Muscle layer of duodenum (tissue), 2 donors: ENCODE measurements at regions not wholly inside any gene's neighbourhood (a gene's known extent, or its start where the extent isn't known, plus 50 kb on each side); places are given as distances from the start of the nearest gene placed in this dataset.

Experiments used
- H3K27ac ChIP-seq: one replicate; pipeline ENCODE4 v1.7.0; 2013; ENCODE audit warnings: mild to moderate bottlenecking, low read length
- H3K27me3 ChIP-seq: one replicate; pipeline ENCODE4 v1.7.0; 2013; ENCODE audit warnings: low read depth, mild to moderate bottlenecking, control low read depth, low read length
- H3K36me3 ChIP-seq, 2 donors: one replicate each; pipeline ENCODE4 v1.7.0; 2013; ENCODE audit warnings: low read length in 2 of 2, control low read depth in 1 of 2, mild to moderate bottlenecking in 1 of 2; ENCODE audit not compliant: insufficient read depth in 2 of 2, control insufficient read depth in 1 of 2
- H3K4me1 ChIP-seq, 2 donors: one replicate each; pipeline ENCODE4 v1.7.0; 2013; ENCODE audit warnings: low read length in 2 of 2, mild to moderate bottlenecking in 2 of 2, control low read depth in 1 of 2, moderate library complexity in 1 of 2; ENCODE audit not compliant: insufficient read depth in 2 of 2, control insufficient read depth in 1 of 2
- H3K4me3 ChIP-seq, 2 donors: one replicate each; pipeline ENCODE4 v1.7.0; 2013; ENCODE audit warnings: low read length in 2 of 2, low read depth in 1 of 2, mild to moderate bottlenecking in 1 of 2
- H3K9me3 ChIP-seq, 2 donors: one replicate each; pipeline ENCODE4 v1.7.0; 2013; ENCODE audit warnings: low read length in 2 of 2, control low read depth in 1 of 2, mild to moderate bottlenecking in 1 of 2; ENCODE audit not compliant: control insufficient read depth in 1 of 2
- donor health status: healthy.

DNA sequence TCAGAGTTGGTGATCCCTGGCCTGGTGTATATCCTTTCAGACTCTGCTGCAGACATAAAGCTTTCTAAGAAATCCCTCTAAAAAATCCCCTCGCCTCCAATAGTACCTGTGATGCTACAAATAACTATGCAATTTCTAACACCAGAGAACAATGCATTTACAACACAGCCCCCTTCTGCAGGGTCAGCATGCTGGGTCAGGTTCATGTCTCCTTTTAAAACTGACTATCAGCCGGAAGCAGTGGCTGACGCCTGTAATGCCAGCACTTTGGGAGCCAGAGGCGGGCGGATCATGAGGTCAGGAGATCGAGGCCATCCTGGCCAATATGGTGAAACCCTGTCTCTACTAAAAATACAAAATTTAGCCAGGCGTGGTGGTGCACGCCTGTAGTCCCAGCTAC is 77.0 kb upstream of the SPATA12 start:
- Histone ChIP-seq H3K36me3 (no peaks in the 10 kb centered on the region), H3K27me3 (no peaks in the 10 kb centered on the region), H3K27ac (no peak overlapping the region), H3K9me3 (no peaks in the 10 kb centered on the region), H3K4me3 (no peak overlapping the region), H3K4me1 (peaks cover 0 to 10% of the 10 kb centered on the region in 2 donors)

DNA sequence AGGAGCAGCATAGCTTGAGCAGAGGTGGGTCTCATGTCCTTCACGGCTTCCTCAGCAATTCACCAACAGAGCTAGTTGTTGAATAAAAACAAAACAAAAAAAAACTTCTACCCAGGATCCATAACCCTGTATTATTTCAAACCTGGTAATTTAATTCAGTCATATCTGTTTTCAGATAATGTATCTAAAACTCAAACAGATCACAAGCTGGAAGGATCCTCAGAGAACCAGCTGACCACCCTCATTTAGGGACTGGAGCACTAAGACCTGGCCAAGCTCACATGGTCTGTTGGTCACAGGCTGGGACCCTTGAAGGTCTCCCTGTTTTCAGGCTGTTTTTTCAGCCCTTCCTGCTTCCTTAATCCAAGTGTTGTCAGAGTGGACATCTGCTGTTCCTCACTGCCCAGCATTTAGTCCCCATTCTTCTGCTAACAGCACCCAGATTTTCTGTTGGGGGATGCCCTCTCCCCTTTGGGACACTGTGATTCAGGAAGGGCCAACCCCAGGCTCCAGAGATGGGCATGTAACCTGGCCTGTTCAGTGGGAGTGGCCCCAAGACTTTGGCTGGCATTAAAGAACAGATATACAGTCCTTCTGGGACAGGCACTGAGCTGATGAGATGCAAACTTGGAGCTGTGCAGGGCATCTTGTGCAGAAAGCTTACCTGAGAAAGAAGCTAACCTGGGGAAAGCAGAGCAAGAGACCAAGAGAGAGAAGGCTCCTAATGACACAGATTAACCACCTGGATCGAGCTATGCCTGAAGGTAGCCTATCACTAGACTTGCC is 78.8 kb upstream of the SPATA12 start:
- Histone ChIP-seq H3K4me1 (peaks cover 0 to 6% of the 10 kb centered on the region in 2 donors), H3K9me3 (no peaks in the 10 kb centered on the region), H3K36me3 (no peaks in the 10 kb centered on the region), H3K27ac (no peak overlapping the region), H3K4me3 (no peak overlapping the region), H3K27me3 (no peaks in the 10 kb centered on the region)

DNA sequence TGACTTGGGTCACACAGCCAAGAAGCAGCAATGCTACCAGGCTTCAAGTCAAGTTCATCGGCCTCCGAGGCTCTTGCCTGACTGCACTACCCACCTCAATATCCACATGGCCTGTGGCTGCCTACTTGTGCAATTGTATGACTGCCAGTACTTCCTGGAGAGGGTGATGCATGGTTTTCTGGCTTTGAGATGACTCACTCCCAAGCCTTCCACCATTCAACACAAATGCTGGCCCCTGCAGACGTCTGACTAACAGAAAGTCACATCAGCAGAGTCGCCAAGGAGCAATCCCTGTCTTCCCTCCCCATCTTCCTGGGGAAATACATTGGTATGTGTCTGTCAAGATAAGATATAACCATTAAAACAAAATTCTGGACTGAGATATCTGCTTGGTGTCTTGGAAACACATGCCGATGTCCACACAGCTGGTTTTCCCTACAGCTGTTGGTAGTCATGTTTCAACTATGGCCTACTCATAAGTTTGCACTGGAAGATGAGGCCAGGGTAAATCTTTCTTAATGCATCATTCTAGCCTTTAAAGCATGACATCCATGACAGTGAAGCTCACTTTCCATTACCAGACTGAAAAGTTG is 79.6 kb upstream of the SPATA12 start:
- Histone ChIP-seq H3K4me1 (peaks cover 0 to 6% of the 10 kb centered on the region in 2 donors), H3K4me3 (no peak overlapping the region), H3K27me3 (no peaks in the 10 kb centered on the region), H3K9me3 (no peaks in the 10 kb centered on the region), H3K36me3 (no peaks in the 10 kb centered on the region), H3K27ac (no peak overlapping the region)

GRCh38 chr3:56980243-56980642 is 80.2 kb upstream of the SPATA12 start:
- Histone ChIP-seq H3K4me1 (no peaks in the 10 kb centered on the region), H3K4me3 (no peak overlapping the region), H3K9me3 (no peaks in the 10 kb centered on the region), H3K36me3 (no peaks in the 10 kb centered on the region), H3K27me3 (no peaks in the 10 kb centered on the region), H3K27ac (no peak overlapping the region)

DNA sequence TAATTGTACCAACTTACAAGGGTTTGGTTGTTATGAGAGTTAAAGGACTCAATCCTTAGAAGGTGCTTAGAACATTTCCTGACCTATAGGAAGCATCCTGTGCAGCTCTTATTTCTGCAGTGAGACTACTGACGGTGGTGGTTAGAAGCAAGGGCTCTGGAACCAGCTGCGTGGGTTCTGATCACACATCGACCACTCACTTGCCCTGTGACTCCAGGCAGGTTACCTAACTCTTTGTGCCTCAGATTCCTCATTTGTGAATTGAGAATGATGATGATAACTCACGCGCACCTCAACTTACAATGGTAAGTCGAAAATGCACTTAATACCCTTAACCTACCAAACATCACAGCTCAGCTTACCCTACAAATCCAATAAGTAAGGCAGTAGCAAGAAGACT is 80.7 kb upstream of the SPATA12 start:
- Histone ChIP-seq H3K4me1 (no peaks in the 10 kb centered on the region), H3K9me3 (no peaks in the 10 kb centered on the region), H3K4me3 (no peak overlapping the region), H3K27ac (no peak overlapping the region), H3K36me3 (no peaks in the 10 kb centered on the region), H3K27me3 (no peaks in the 10 kb centered on the region)

DNA sequence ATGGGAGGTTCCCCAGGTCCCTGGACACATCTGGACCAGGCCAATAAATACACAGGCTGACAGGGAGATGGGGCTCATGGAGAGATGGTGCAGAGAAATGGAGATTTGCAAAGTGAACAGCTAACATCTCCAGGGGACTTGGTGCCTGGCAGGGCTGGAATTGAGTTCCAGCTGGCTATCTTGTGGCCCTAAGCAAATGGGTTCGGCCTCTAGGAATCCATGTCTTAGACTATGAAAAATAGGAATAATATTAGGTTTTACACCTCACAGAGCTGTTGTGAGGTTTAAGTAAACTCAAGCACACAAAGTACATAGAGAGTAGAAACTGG is 82.9 kb upstream of the SPATA12 start:
- Histone ChIP-seq H3K27ac (no peak overlapping the region), H3K9me3 (no peaks in the 10 kb centered on the region), H3K36me3 (no peaks in the 10 kb centered on the region), H3K27me3 (no peaks in the 10 kb centered on the region), H3K4me3 (no peak overlapping the region), H3K4me1 (no peaks in the 10 kb centered on the region)

DNA sequence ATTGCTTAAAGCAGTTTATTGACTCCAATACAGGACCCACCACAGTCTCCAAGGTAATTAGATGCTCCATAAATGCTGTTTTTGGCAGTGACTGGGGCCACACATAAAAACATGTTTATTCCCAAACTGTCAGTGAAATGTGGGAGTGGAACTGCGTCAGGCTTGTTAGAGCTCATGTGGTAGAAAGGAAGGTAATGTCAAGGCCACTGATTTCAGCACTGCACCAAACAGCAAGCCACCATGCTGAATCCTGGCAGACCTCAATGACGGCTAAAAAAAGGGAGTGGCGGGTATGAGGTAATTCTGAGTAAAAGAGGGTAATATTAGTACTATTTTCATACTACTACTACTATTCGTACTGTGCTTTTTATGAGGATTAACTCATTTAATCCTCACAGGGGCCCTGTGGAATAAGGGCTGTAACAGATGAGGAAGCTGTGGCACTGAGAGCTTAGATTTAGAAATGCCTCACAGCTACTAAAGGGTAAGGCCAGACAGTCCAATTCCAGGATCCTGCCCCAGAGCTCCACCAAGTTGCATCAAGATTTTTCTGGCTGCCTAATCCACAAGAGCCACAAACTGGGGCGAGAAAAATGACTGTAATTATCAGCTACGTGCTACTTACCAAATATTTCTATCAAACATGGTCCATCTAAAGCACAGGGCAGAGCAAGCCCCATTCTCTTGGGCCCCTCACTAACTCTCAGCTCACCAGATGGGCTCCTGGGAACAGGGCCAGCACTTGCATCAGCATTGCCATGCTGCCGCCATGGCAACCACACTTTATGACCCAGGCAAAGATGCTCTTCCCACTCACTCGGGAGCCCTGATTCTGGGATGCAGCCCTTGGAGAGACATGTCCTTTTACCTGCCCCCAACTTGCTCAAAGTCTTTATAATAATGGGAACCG is 83.6 kb upstream of the SPATA12 start:
- no peaks in the 10 kb centered on the region for H3K9me3 ChIP-seq
- no peaks in the 10 kb centered on the region for H3K36me3 ChIP-seq
- no peak overlapping the region for H3K4me3 ChIP-seq
- H3K4me1 ChIP-seq: no peaks in the 10 kb centered on the region
- no peaks in the 10 kb centered on the region for H3K27me3 ChIP-seq
- no peak overlapping the region for H3K27ac ChIP-seq

- H3K4me1 ChIP-seq: peaks cover 0 to 2% of the 10 kb centered on the region in 2 donors
- no peaks in the 10 kb centered on the region for H3K9me3 ChIP-seq
- H3K27ac ChIP-seq: no peak overlapping the region
- no peaks in the 10 kb centered on the region for H3K36me3 ChIP-seq
- no peaks in the 10 kb centered on the region for H3K27me3 ChIP-seq
- no peak overlapping the region for H3K4me3 ChIP-seq
Observed at GRCh38 chr3:56975567-56975966, 84.9 kb upstream of the SPATA12 start.

- H3K4me3 ChIP-seq: no peak overlapping the region
- peaks cover 0 to 5% of the 10 kb centered on the region in 2 donors for H3K4me1 ChIP-seq
- no peaks in the 10 kb centered on the region for H3K9me3 ChIP-seq
- no peak overlapping the region for H3K27ac ChIP-seq
- no peaks in the 10 kb centered on the region for H3K36me3 ChIP-seq
- H3K27me3 ChIP-seq: no peaks in the 10 kb centered on the region
Observed at GRCh38 chr3:56974247-56974930, 86.1 kb upstream of the SPATA12 start.

DNA sequence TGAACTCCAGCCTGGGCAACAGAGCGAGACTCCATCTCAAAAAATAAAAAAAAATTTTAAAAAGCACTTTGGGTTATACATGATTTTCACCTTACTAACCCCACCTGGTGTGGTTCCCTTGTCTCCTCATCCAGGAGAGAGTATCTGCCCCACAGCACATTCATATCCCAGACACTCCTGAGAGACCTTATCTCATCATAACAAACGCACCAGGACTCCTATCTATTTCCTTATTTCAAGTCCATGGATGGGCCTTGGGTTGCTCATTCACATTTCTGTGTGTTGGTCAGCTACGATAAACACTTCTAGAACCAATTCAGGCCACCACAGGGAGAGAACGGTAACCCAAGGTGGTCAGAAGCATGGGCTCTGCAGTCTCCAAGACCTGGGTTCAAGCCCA is 88.6 kb upstream of the SPATA12 start:
- Histone ChIP-seq H3K4me3 (no peak overlapping the region), H3K4me1 (peaks cover 0 to 5% of the 10 kb centered on the region in 2 donors), H3K9me3 (no peaks in the 10 kb centered on the region), H3K36me3 (no peaks in the 10 kb centered on the region), H3K27me3 (no peaks in the 10 kb centered on the region), H3K27ac (no peak overlapping the region)

GRCh38 chr3:56971261-56971660 is 89.2 kb upstream of the SPATA12 start:
- Histone ChIP-seq H3K27me3 (no peaks in the 10 kb centered on the region), H3K4me3 (no peak overlapping the region), H3K36me3 (no peaks in the 10 kb centered on the region), H3K27ac (no peak overlapping the region), H3K9me3 (no peaks in the 10 kb centered on the region), H3K4me1 (peaks cover 0 to 5% of the 10 kb centered on the region in 2 donors)
